Trophoblast cell (in vitro differentiated cells and primary cell): ENCODE measurements at regions not wholly inside any gene's neighbourhood (a gene's known extent, or its start where the extent isn't known, plus 50 kb on each side); places are given as distances from the start of the nearest gene placed in this dataset.
A peak's percentile ranks its signal among the peaks of the same experiment; 100 is the strongest.
"Not testable (repeated sequence)": the region's sequence is repeated elsewhere in the genome, so short reads cannot be mapped to it uniquely, and the experiment has no call there.

Source experiments
- DNase-seq, 2 donors: peaks; one replicate each; pipeline ENCODE4 v3.0.0-alpha.2; 2016
- H2AFZ ChIP-seq: 2 replicates; pipeline ENCODE4 v1.6.1; 2013; ENCODE audit warnings: low read length, moderate library complexity, mild to moderate bottlenecking; ENCODE audit not compliant: insufficient read depth, poor library complexity
- H2AK5ac ChIP-seq: 2 replicates; pipeline ENCODE4 v1.6.1; 2013; ENCODE audit warnings: mild to moderate bottlenecking, low read length
- H2BK120ac ChIP-seq: 2 replicates; pipeline ENCODE4 v1.6.1; 2013; ENCODE audit warnings: low read length, mild to moderate bottlenecking, moderate library complexity; ENCODE audit not compliant: insufficient read depth, poor library complexity
- H2BK12ac ChIP-seq: 2 replicates; pipeline ENCODE4 v1.6.1; 2013; ENCODE audit warnings: mild to moderate bottlenecking, low read length, moderate library complexity
- H2BK5ac ChIP-seq: 2 replicates; pipeline ENCODE4 v1.6.1; 2013; ENCODE audit warnings: low read length, low read depth, moderate library complexity, mild to moderate bottlenecking; ENCODE audit not compliant: poor library complexity
- H3K14ac ChIP-seq: 2 replicates; pipeline ENCODE4 v1.6.1; 2013; ENCODE audit warnings: mild to moderate bottlenecking, low read length
- H3K18ac ChIP-seq: 2 replicates; pipeline ENCODE4 v1.6.1; 2013; ENCODE audit warnings: mild to moderate bottlenecking, low read length
- H3K23ac ChIP-seq: 2 replicates; pipeline ENCODE4 v1.6.1; 2013; ENCODE audit warnings: low read length
- H3K27ac ChIP-seq: 2 replicates; pipeline ENCODE4 v1.5.1; 2013; ENCODE audit warnings: low read depth, mild to moderate bottlenecking, inconsistent platforms, low read length, moderate library complexity
- H3K27me3 ChIP-seq: 2 replicates; pipeline ENCODE4 v1.6.1; 2013; ENCODE audit warnings: inconsistent platforms, mild to moderate bottlenecking, low read length, moderate library complexity; ENCODE audit not compliant: insufficient read depth
- H3K36me3 ChIP-seq, 2 experiments: 1 replicate in 1 of 2; 2 replicates in 1 of 2; pipeline ENCODE4 v1.6.1; 2013; ENCODE audit warnings: low read length in 2 of 2, mild to moderate bottlenecking in 2 of 2, moderate library complexity in 1 of 2; ENCODE audit not compliant: insufficient read depth in 2 of 2, control insufficient read depth in 1 of 2
- H3K4ac ChIP-seq: 2 replicates; pipeline ENCODE4 v1.6.1; 2013; ENCODE audit warnings: low read depth, mild to moderate bottlenecking, low read length, moderate library complexity
- H3K4me1 ChIP-seq, 2 experiments: 1 replicate in 1 of 2; 2 replicates in 1 of 2; pipeline ENCODE4 v1.6.1; 2013; ENCODE audit warnings: low read length in 2 of 2, mild to moderate bottlenecking in 2 of 2, moderate library complexity in 1 of 2; ENCODE audit not compliant: insufficient read depth in 2 of 2, control insufficient read depth in 1 of 2
- H3K4me2 ChIP-seq: 2 replicates; pipeline ENCODE4 v1.6.1; 2013; ENCODE audit warnings: inconsistent platforms, mild to moderate bottlenecking, low read length, moderate library complexity
- H3K4me3 ChIP-seq: 2 replicates; pipeline ENCODE4 v1.5.1; 2013; ENCODE audit warnings: mild to moderate bottlenecking, low read depth, low read length, inconsistent platforms
- H3K79me1 ChIP-seq: one replicate; pipeline ENCODE4 v1.6.1; 2013; ENCODE audit warnings: low read length
- H3K79me2 ChIP-seq: 2 replicates; pipeline ENCODE4 v1.6.1; 2013; ENCODE audit warnings: low read length, mild to moderate bottlenecking; ENCODE audit not compliant: control insufficient read depth, insufficient read depth, poor library complexity
- H3K9ac ChIP-seq: 2 replicates; pipeline ENCODE4 v1.6.1; 2013; ENCODE audit warnings: mild to moderate bottlenecking, low read length
- H3K9me3 ChIP-seq: 2 replicates; pipeline ENCODE4 v1.6.1; 2013; ENCODE audit warnings: low read depth, mild to moderate bottlenecking, control low read depth, inconsistent platforms, low read length; ENCODE audit not compliant: insufficient read depth
- H4K12ac ChIP-seq: 2 replicates; pipeline ENCODE4 v1.6.1; 2013; ENCODE audit warnings: low read depth, mild to moderate bottlenecking, low read length, moderate library complexity
- H4K8ac ChIP-seq: 2 replicates; pipeline ENCODE4 v1.6.1; 2013; ENCODE audit warnings: low read depth, mild to moderate bottlenecking, low read length, moderate library complexity
- H4K91ac ChIP-seq: one replicate; pipeline ENCODE4 v1.6.1; 2013; ENCODE audit warnings: low read depth, mild to moderate bottlenecking, low read length, moderate library complexity
- WGBS: extraction: QIAGEN DNeasy Blood & Tissue Kit; methylation state at CpG from one replicate; pipeline ENCODE4 v1.1.7; 2013; ENCODE audit warnings: missing lambda C conversion rate; ENCODE audit not compliant: insufficient read length, insufficient coverage; ENCODE audit errors: extremely low coverage; 5-methylcytosine and 5-hydroxymethylcytosine counted together

GRCh38 chr3:4084271-4084670 lies 218.9 kb upstream of the SETMAR start:
- H2BK120ac ChIP-seq: no peak overlapping the region
- H3K27me3 ChIP-seq: no peaks in the 10 kb centered on the region
- peak; percentile 47 to 89 for DNase-seq
- no peaks in the 10 kb centered on the region for H3K36me3 ChIP-seq
- H3K79me1 ChIP-seq: no peaks in the 10 kb centered on the region
- H3K79me2 ChIP-seq: no peaks in the 10 kb centered on the region
- no peak overlapping the region for H3K4me3 ChIP-seq
- H2AK5ac ChIP-seq: no peak overlapping the region
- H4K12ac ChIP-seq: no peak overlapping the region
- H4K8ac ChIP-seq: no peak overlapping the region
- no peak overlapping the region for H3K18ac ChIP-seq
- no peak overlapping the region for H2BK5ac ChIP-seq
- H3K4ac ChIP-seq: no peak overlapping the region
- no peak overlapping the region for H3K23ac ChIP-seq
- no peak overlapping the region for H2AFZ ChIP-seq
- no peak overlapping the region for H3K4me2 ChIP-seq
- H3K4me1 ChIP-seq: no peaks in the 10 kb centered on the region
- H3K27ac ChIP-seq: no peak overlapping the region
- H3K9ac ChIP-seq: no peak overlapping the region
- no peak overlapping the region for H3K14ac ChIP-seq
- H2BK12ac ChIP-seq: no peak overlapping the region
- H3K9me3 ChIP-seq: no peaks in the 10 kb centered on the region
- no peak overlapping the region for H4K91ac ChIP-seq

GRCh38 chr3:4086662-4087061 lies 216.5 kb upstream of the SETMAR start:
- not testable (repeated sequence) for H3K4me1 ChIP-seq, H3K27ac ChIP-seq, H3K9me3 ChIP-seq, H3K79me2 ChIP-seq, H3K4me3 ChIP-seq, H2AK5ac ChIP-seq, H3K27me3 ChIP-seq, H3K18ac ChIP-seq, H3K36me3 ChIP-seq, H4K91ac ChIP-seq, DNase-seq, H3K9ac ChIP-seq, H3K79me1 ChIP-seq, H3K4me2 ChIP-seq, H2BK5ac ChIP-seq, H3K23ac ChIP-seq, H2BK12ac ChIP-seq, H4K12ac ChIP-seq, H3K14ac ChIP-seq, H3K4ac ChIP-seq, H2AFZ ChIP-seq, H2BK120ac ChIP-seq, H4K8ac ChIP-seq
- WGBS: no CpG with 5 or more reads among the region's 3 CpGs

GRCh38 chr3:4091786-4092185 lies 211.4 kb upstream of the SETMAR start:
- Histone ChIP-seq H3K4me3 (no peak overlapping the region), H4K12ac (no peak overlapping the region), H3K18ac (no peak overlapping the region), H3K36me3 (no peaks in the 10 kb centered on the region), H2BK5ac (no peak overlapping the region), H2BK120ac (no peak overlapping the region), H3K27me3 (no peaks in the 10 kb centered on the region), H3K9me3 (no peaks in the 10 kb centered on the region), H4K91ac (no peak overlapping the region), H2AFZ (no peak overlapping the region), H4K8ac (no peak overlapping the region), H3K4ac (no peak overlapping the region), H3K79me2 (no peaks in the 10 kb centered on the region), H3K4me2 (no peak overlapping the region), H3K79me1 (no peaks in the 10 kb centered on the region), H3K27ac (no peak overlapping the region), H3K4me1 (no peaks in the 10 kb centered on the region), H2AK5ac (no peak overlapping the region), H3K23ac (no peak overlapping the region), H3K9ac (no peak overlapping the region), H2BK12ac (no peak overlapping the region), H3K14ac (no peak overlapping the region)
- DNase-seq: no peak

- H4K12ac ChIP-seq: no peak overlapping the region
- no peaks in the 10 kb centered on the region for H3K27me3 ChIP-seq
- no peaks in the 10 kb centered on the region for H3K79me2 ChIP-seq
- H3K36me3 ChIP-seq: no peaks in the 10 kb centered on the region
- H3K4ac ChIP-seq: no peak overlapping the region
- H4K91ac ChIP-seq: no peak overlapping the region
- H3K23ac ChIP-seq: no peak overlapping the region
- no peak for DNase-seq
- no peak overlapping the region for H3K27ac ChIP-seq
- no peak overlapping the region for H3K4me2 ChIP-seq
- H3K18ac ChIP-seq: no peak overlapping the region
- H2AFZ ChIP-seq: no peak overlapping the region
- no peak overlapping the region for H3K4me3 ChIP-seq
- WGBS: no CpG with 5 or more reads among the region's 2 CpGs
- H2AK5ac ChIP-seq: no peak overlapping the region
- no peaks in the 10 kb centered on the region for H3K9me3 ChIP-seq
- H2BK5ac ChIP-seq: no peak overlapping the region
- H2BK120ac ChIP-seq: no peak overlapping the region
- no peak overlapping the region for H3K14ac ChIP-seq
- no peak overlapping the region for H3K9ac ChIP-seq
- H3K79me1 ChIP-seq: no peaks in the 10 kb centered on the region
- no peaks in the 10 kb centered on the region for H3K4me1 ChIP-seq
- no peak overlapping the region for H4K8ac ChIP-seq
- H2BK12ac ChIP-seq: no peak overlapping the region
Measured at GRCh38 chr3:4097801-4098200, 205.4 kb upstream of the SETMAR start.

GRCh38 chr3:4099607-4100006 lies 203.6 kb upstream of the SETMAR start:
- H3K4ac ChIP-seq: no peak overlapping the region
- no peaks in the 10 kb centered on the region for H3K27me3 ChIP-seq
- no peak overlapping the region for H3K4me2 ChIP-seq

More at GRCh38 chr3:4099607-4100006, 203.6 kb upstream of the SETMAR start:
- Histone ChIP-seq H3K18ac (no peak overlapping the region), H3K36me3 (no peaks in the 10 kb centered on the region), H4K8ac (no peak overlapping the region), H3K9ac (no peak overlapping the region), H3K4me1 (no peaks in the 10 kb centered on the region), H3K4me3 (no peak overlapping the region), H2BK120ac (no peak overlapping the region), H4K91ac (no peak overlapping the region), H3K27ac (no peak overlapping the region), H3K79me2 (no peaks in the 10 kb centered on the region), H2BK12ac (no peak overlapping the region), H2BK5ac (no peak overlapping the region), H2AFZ (no peak overlapping the region), H3K9me3 (no peaks in the 10 kb centered on the region), H3K79me1 (no peaks in the 10 kb centered on the region), H4K12ac (no peak overlapping the region), H3K14ac (no peak overlapping the region), H3K23ac (no peak overlapping the region), H2AK5ac (no peak overlapping the region)
- DNase-seq: no peak
